Body of pancreas (tissue), 4 donors: ENCODE measurements at regions not wholly inside any gene's neighbourhood (a gene's known extent, or its start where the extent isn't known, plus 50 kb on each side); places are given as distances from the start of the nearest gene placed in this dataset.

Source experiments
- ATAC-seq: fragments of 150-250 bp; one replicate; pipeline ENCODE4 v1.9.1; 2016
- DNase-seq, 4 donors: peaks; one replicate each; pipeline ENCODE4 v3.0.0-alpha.2; 2019
- H3K27ac ChIP-seq, 4 donors: fragments of 200-600 bp; sonication (generic); 1 replicate in 3 of 4; 2 replicates in 1 of 4; pipeline versions ENCODE4 v1.5.1 to v1.6.1; 2016 to 2019; ENCODE audit warnings: mild to moderate bottlenecking in 1 of 4, mixed read lengths in 1 of 4, moderate library complexity in 1 of 4
- H3K27me3 ChIP-seq, 2 donors: fragments of 200-600 bp; sonication (generic); one replicate each; pipeline ENCODE4 v1.6.0; 2016; ENCODE audit warnings: mild to moderate bottlenecking in 1 of 2
- H3K36me3 ChIP-seq, 2 donors: fragments of 200-600 bp; sonication (generic); replicated peaks in 1 of 2; 2 replicates each; pipeline ENCODE4 v1.5.1; 2016; ENCODE audit warnings: low read depth in 2 of 2; ENCODE audit not compliant: insufficient read depth in 1 of 2
- H3K4me1 ChIP-seq: fragments of 200-600 bp; sonication (generic); one replicate; pipeline ENCODE4 v1.6.0; 2016
- H3K4me3 ChIP-seq, 2 donors: fragments of 200-600 bp; sonication (generic); 1 replicate in 1 of 2; 2 replicates in 1 of 2; pipeline ENCODE4 v1.5.1; 2016 to 2019
- H3K9me3 ChIP-seq, 3 donors: fragments of 200-600 bp; sonication (generic); 1 replicate in 2 of 3; 2 replicates in 1 of 3; pipeline ENCODE4 v1.5.1; 2016
- CTCF ChIP-seq, 7 experiments: fragments of 450-650 bp in 4 of 7; fragments of 200-600 bp in 3 of 7; sonication (generic) in 3 of 7; IDR thresholded peaks; one replicate each; pipeline ENCODE4 v1.5.1; 2016 to 2019; ENCODE audit warnings: antibody characterized with exemption in 7 of 7
- POLR2A ChIP-seq, 3 donors: fragments of 450-650 bp; IDR thresholded peaks; one replicate each; pipeline ENCODE4 v1.6.1; 2016; ENCODE audit warnings: antibody characterized with exemption in 3 of 3, mild to moderate bottlenecking in 2 of 3
- WGBS, 2 donors: methylation state at CpG; one replicate each; pipeline ENCODE4 v1.1.5; 2017; 5-methylcytosine and 5-hydroxymethylcytosine counted together
- intact Hi-C: fragments of 100-400 bp; cut with DNase I; formaldehyde crosslinking; loops from one replicate; pipeline ENCODE4 v1.15.1; 2023

GRCh38 chr20:11248687-11249638 is 575.2 kb upstream of the JAG1 start:
- TF ChIP-seq POLR2A (IDR thresholded peaks at IDR 0.05) (no peak), CTCF (IDR thresholded peaks at IDR 0.05) (no peak)
- Histone ChIP-seq H3K4me3 (no peak overlapping the region), H3K27me3 (no peaks in the 10 kb centered on the region), H3K27ac (no peak overlapping the region), H3K36me3 (no peaks in the 10 kb centered on the region), H3K4me1 (no peaks in the 10 kb centered on the region), H3K9me3 (no peaks in the 10 kb centered on the region)
- intact Hi-C loops: no loop called here
- ATAC-seq (no peak), DNase-seq (no peak)
- WGBS, 2 donors: 24 to 44% methylated on average over 9 of the region's 9 CpGs

DNA sequence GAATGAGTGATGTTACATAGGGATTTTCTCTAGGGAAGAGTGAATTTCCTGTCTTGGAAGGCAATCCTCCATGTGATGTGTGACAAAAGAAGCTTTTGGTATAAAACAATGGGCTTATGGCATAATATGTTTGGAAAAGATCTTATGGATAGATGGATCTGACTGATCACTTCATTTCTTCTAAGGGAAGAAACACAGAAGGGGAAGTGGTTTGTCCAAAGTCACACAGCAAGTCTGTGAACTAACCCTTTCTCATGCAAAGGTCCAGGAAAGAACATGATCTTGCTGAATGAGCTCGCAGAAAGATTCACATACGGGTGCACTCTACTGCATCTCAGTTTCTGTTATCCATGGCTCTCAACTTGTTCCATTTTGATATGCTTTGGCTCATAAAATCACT is 575.9 kb upstream of the JAG1 start:
- WGBS, 2 donors: 80 to 82% methylated on average over 2 of the region's 2 CpGs
- Histone ChIP-seq H3K9me3 (no peaks in the 10 kb centered on the region), H3K4me1 (no peaks in the 10 kb centered on the region), H3K36me3 (no peaks in the 10 kb centered on the region), H3K4me3 (no peak overlapping the region), H3K27ac (no peak overlapping the region), H3K27me3 (no peaks in the 10 kb centered on the region)
- TF ChIP-seq POLR2A (IDR thresholded peaks at IDR 0.05) (no peak), CTCF (IDR thresholded peaks at IDR 0.05) (no peak)
- DNase-seq (no peak), ATAC-seq (no peak)
- intact Hi-C loops: no loop called here

DNA sequence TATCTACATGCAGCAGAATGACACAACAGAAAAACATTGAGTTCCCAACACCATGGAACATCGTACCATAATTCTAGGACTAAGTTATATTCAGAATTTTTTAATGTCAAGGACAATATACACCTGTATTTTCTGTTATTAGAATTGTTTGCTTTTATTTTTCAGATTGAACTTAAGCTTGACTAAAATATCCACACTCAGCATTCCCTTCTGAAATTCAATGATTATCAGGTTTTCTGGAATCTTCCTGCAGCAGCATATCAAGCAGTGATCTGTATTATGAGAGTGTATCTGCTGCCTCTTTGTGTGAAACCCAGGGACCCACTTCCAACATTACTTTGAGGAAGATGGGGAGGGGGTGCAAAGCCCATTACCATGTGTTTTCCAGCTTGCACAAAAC is 578.6 kb upstream of the JAG1 start:
- H3K27ac ChIP-seq: no peak overlapping the region
- peaks cover 0 to 2% (median 2%) of the 10 kb centered on the region in 3 donors for H3K9me3 ChIP-seq
- TF ChIP-seq CTCF (IDR thresholded peaks at IDR 0.05) (no peak), POLR2A (IDR thresholded peaks at IDR 0.05) (no peak)
- ATAC-seq (no peak), DNase-seq (no peak)
- H3K4me3 ChIP-seq: no peak overlapping the region
- H3K4me1 ChIP-seq: no peaks in the 10 kb centered on the region
- intact Hi-C loops: no loop called here
- 77 to 86% methylated on average over 1 of the region's 1 CpG for WGBS, 2 donors
- no peaks in the 10 kb centered on the region for H3K27me3 ChIP-seq
- H3K36me3 ChIP-seq: no peaks in the 10 kb centered on the region

GRCh38 chr20:11255455-11255854 is 581.7 kb upstream of the JAG1 start:
- Histone ChIP-seq H3K9me3 (peaks cover 0 to 5% (median 2%) of the 10 kb centered on the region in 3 donors), H3K27ac (no peak overlapping the region), H3K36me3 (no peaks in the 10 kb centered on the region), H3K4me1 (no peaks in the 10 kb centered on the region), H3K27me3 (no peaks in the 10 kb centered on the region), H3K4me3 (no peak overlapping the region)
- intact Hi-C loops: no loop called here
- DNase-seq (no peak), ATAC-seq (no peak)
- 94 to 100% methylated on average over 1 of the region's 1 CpG for WGBS, 2 donors
- TF ChIP-seq CTCF (IDR thresholded peaks at IDR 0.05) (no peak), POLR2A (IDR thresholded peaks at IDR 0.05) (no peak)

- Histone ChIP-seq H3K27ac (no peak overlapping the region), H3K27me3 (no peaks in the 10 kb centered on the region), H3K4me1 (no peaks in the 10 kb centered on the region), H3K36me3 (no peaks in the 10 kb centered on the region), H3K4me3 (no peak overlapping the region), H3K9me3 (peaks cover 0 to 5% (median 2%) of the 10 kb centered on the region in 3 donors)
- intact Hi-C loops: no loop called here
- TF ChIP-seq CTCF (IDR thresholded peaks at IDR 0.05): no peak
- no peak for TF ChIP-seq POLR2A (IDR thresholded peaks at IDR 0.05)
- ATAC-seq: no peak
- DNase-seq: no peak
These were observed 582.1 kb upstream of the JAG1 start for GRCh38 chr20:11255860-11256259.
